GM23248 (cell line): ENCODE measurements at regions not wholly inside any gene's neighbourhood (a gene's known extent, or its start where the extent isn't known, plus 50 kb on each side); places are given as distances from the start of the nearest gene placed in this dataset.
"Not testable (repeated sequence)": the region's sequence is repeated elsewhere in the genome, so short reads cannot be mapped to it uniquely, and the experiment has no call there.

Experiments
- DNase-seq: peaks from one replicate; pipeline ENCODE4 v3.0.0-alpha.2; 2015
- H2AFZ ChIP-seq: fragments of 200-600 bp; sonication (generic); 2 replicates; pipeline ENCODE4 v1.6.1; 2016; ENCODE audit warnings: antibody characterized with exemption
- H3F3A ChIP-seq: fragments of 200-600 bp; sonication (generic); 2 replicates; pipeline ENCODE4 v1.6.1; 2016; ENCODE audit warnings: mild to moderate bottlenecking, antibody characterized with exemption, mixed run types; ENCODE audit not compliant: insufficient read depth
- H3K27ac ChIP-seq: fragments of 200-600 bp; sonication (generic); 2 replicates; pipeline ENCODE4 v1.5.1; 2016; ENCODE audit warnings: mild to moderate bottlenecking
- H3K27me3 ChIP-seq: fragments of 200-600 bp; sonication (generic); replicated peaks from 2 replicates; pipeline ENCODE4 v1.6.1; 2016; ENCODE audit warnings: mild to moderate bottlenecking; ENCODE audit not compliant: insufficient read depth
- H3K36me3 ChIP-seq: fragments of 200-600 bp; sonication (generic); 2 replicates; pipeline ENCODE4 v1.6.1; 2016; ENCODE audit warnings: low read depth, mild to moderate bottlenecking
- H3K4me1 ChIP-seq: fragments of 200-600 bp; sonication (generic); 2 replicates; pipeline ENCODE4 v1.6.1; 2016; ENCODE audit warnings: mild to moderate bottlenecking; ENCODE audit not compliant: insufficient read depth
- H3K4me2 ChIP-seq: fragments of 200-600 bp; sonication (generic); one replicate; pipeline ENCODE4 v1.6.1; 2016; ENCODE audit warnings: mild to moderate bottlenecking; ENCODE audit not compliant: unreplicated experiment
- H3K4me3 ChIP-seq: fragments of 200-600 bp; sonication (generic); 2 replicates; pipeline ENCODE4 v1.5.1; 2016; ENCODE audit warnings: mild to moderate bottlenecking
- H3K79me2 ChIP-seq: fragments of 200-600 bp; sonication (generic); 2 replicates; pipeline ENCODE4 v1.6.1; 2016; ENCODE audit warnings: mild to moderate bottlenecking; ENCODE audit not compliant: insufficient read depth
- H3K9ac ChIP-seq: fragments of 200-600 bp; sonication (generic); 2 replicates; pipeline ENCODE4 v1.6.1; 2016; ENCODE audit warnings: mild to moderate bottlenecking
- H3K9me2 ChIP-seq: fragments of 200-600 bp; sonication (generic); 2 replicates; pipeline ENCODE4 v1.6.1; 2016; ENCODE audit warnings: mixed run types, mild to moderate bottlenecking, moderate library complexity; ENCODE audit not compliant: insufficient read depth
- H3K9me3 ChIP-seq: fragments of 200-600 bp; sonication (generic); one replicate; pipeline ENCODE4 v1.6.1; 2017; ENCODE audit warnings: low read depth
- H4K20me1 ChIP-seq: fragments of 200-600 bp; sonication (generic); 2 replicates; pipeline ENCODE4 v1.6.0; 2016; ENCODE audit not compliant: insufficient read depth
- EZH2 ChIP-seq: fragments of 200-600 bp; sonication (generic); IDR thresholded peaks from 2 replicates; pipeline ENCODE4 v1.6.1; 2018; ENCODE audit warnings: antibody characterized with exemption, mild to moderate bottlenecking; ENCODE audit not compliant: insufficient read depth, poor library complexity, severe bottlenecking
- EZH2phosphoT487 ChIP-seq: fragments of 200-600 bp; sonication (generic); IDR thresholded peaks from 2 replicates; pipeline ENCODE4 v1.6.1; 2018; ENCODE audit warnings: antibody characterized with exemption, moderate library complexity, mild to moderate bottlenecking, low read depth; ENCODE audit not compliant: insufficient read depth
- WGBS, 2 experiments: methylation state at CpG; one replicate each; pipeline ENCODE4 v1.1.6; 2015 to 2017; ENCODE audit warnings: low lambda C conversion rate in 2 of 2, low coverage in 1 of 2; ENCODE audit errors: missing lambda C conversion rate in 2 of 2; 5-methylcytosine and 5-hydroxymethylcytosine counted together
- in situ Hi-C: fragments of 300-500 bp; cut with MboI; formaldehyde crosslinking; loops from 2 replicates; pipeline ENCODE4 v1.15.0; 2020

DNA sequence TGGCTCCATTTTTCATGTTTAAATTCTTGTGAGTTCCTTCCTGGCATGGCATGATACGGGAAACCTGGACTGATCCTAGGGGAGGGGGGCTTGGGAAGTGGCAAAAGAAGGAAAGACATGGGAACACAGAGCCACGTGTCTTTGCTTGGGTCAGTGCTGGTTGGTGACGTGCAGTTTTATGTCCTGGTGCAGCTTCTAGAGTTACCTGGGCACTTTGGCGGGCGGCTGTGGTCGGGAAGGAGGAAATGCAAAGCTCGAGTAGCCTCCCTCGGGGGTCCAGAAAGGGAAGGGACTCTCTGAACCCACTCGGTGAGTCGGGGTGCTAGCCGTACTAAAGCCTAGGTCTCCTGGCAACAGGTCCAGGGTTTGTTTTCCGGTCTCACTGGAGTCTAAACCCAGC is 94.6 kb downstream of the APOB start:
- no peaks in the 10 kb centered on the region for H3K9me2 ChIP-seq
- H3K9me3 ChIP-seq = no peaks in the 10 kb centered on the region
- 30 to 36% methylated on average over 12 of the region's 12 CpGs for WGBS, 2 experiments
- no peak overlapping the region for H3K4me3 ChIP-seq
- H3K4me1 ChIP-seq = no peaks in the 10 kb centered on the region
- no peaks in the 10 kb centered on the region for H3K79me2 ChIP-seq
- in situ Hi-C loops = loop anchor here (25.0 kb wide), 1 partner anchor 562 kb away; no protein-coding TSS in a partner anchor
- no peak overlapping the region for H3K9ac ChIP-seq
- H3K36me3 ChIP-seq = no peaks in the 10 kb centered on the region
- no peak for TF ChIP-seq EZH2
- H2AFZ ChIP-seq = no peak overlapping the region
- no peak for DNase-seq
- H3K27ac ChIP-seq = no peak overlapping the region
- H3K27me3 ChIP-seq = no peaks in the 10 kb centered on the region
- no peaks in the 10 kb centered on the region for H3F3A ChIP-seq
- no peak overlapping the region for H3K4me2 ChIP-seq
- H4K20me1 ChIP-seq = no peaks in the 10 kb centered on the region

DNA sequence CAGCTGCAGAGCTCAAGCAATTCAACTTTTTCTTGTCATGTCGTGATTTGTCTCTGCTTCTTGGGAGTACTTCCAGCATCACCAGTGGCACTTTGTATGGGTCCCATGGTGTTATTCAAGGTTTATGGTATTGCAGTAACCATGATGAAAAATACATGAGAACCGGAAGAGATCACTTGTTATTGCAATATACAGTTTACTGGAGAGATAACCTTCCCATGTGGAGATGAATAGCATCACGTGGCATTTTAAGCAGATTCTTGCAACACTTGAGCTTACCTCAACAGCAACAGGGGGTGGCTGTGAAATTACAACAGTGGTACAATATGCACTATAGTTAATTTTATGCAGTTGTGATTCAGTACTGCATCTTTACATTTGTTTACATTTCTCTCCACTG is 97.4 kb downstream of the APOB start:
- Histone ChIP-seq H3F3A (no peaks in the 10 kb centered on the region), H3K36me3 (no peaks in the 10 kb centered on the region), H3K9me2 (no peaks in the 10 kb centered on the region), H3K9ac (no peak overlapping the region), H2AFZ (no peak overlapping the region), H3K4me1 (no peaks in the 10 kb centered on the region), H3K27ac (no peak overlapping the region), H4K20me1 (no peaks in the 10 kb centered on the region), H3K4me3 (no peak overlapping the region), H3K4me2 (no peak overlapping the region), H3K27me3 (no peaks in the 10 kb centered on the region), H3K9me3 (no peaks in the 10 kb centered on the region), H3K79me2 (no peaks in the 10 kb centered on the region)
- TF ChIP-seq EZH2 = no peak
- TF ChIP-seq EZH2phosphoT487 = no peak
- 13 to 22% methylated on average over 3 of the region's 3 CpGs for WGBS, 2 experiments
- no peak for DNase-seq
- in situ Hi-C loops = loop anchor here (25.0 kb wide), 1 partner anchor 559 kb away; no protein-coding TSS in a partner anchor

DNA sequence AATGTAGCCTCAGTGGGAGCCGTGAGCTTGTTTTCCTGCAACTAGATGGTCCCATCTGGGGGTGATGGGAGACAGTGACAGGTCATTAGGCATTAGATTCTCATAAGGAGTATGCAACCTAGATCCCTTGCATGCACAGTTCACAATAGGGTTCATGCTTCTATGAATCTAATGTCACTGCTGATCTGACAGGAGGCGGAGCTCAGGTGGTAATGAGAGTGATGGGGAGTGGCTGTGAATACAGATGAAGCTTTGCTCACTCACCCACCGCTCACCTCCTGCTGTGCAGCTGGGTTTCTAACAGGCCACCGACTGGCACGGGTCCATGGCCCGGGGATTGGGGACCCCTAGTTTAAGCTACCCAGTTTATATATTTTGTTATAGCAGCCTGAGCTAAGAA is 100.2 kb downstream of the APOB start:
- not testable (repeated sequence) for H3K4me1 ChIP-seq, DNase-seq, H3K27me3 ChIP-seq, H3K9me3 ChIP-seq, H3K79me2 ChIP-seq, H4K20me1 ChIP-seq, H3K9ac ChIP-seq, H3K36me3 ChIP-seq, H3K27ac ChIP-seq, H2AFZ ChIP-seq, H3K4me3 ChIP-seq, H3K4me2 ChIP-seq, H3F3A ChIP-seq, H3K9me2 ChIP-seq
- WGBS, 2 experiments = 37 to 49% methylated on average over 6 of the region's 6 CpGs
- in situ Hi-C loops = loop anchor here (25.0 kb wide), 1 partner anchor 556 kb away; no protein-coding TSS in a partner anchor

DNA sequence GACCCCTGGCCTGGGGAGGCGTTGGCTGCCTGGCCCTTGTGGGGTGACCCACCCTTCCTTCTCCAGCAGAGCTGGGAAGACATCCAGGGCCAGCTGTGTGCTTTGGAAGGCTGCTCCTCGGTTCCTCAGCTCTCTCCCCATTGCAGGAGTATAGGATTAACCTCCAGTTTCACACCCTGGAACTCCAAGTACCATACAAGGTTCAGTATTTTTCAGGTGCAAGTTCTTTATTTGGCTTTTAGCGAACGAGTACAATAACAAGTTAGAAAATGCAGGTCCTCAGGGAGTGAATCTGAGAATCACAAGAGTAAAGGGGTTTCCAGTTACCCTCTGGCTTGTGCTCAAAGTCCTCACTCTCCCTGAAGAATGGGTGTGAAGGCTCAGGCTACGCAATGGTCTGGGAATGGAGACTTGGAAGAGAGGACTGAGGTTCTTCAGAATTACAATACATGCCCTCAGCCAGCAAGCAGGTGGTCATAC is 101.2 kb downstream of the APOB start:
- H3K79me2 ChIP-seq = no peaks in the 10 kb centered on the region
- WGBS, 2 experiments = 10 to 11% methylated on average over 5 of the region's 5 CpGs
- no peak for TF ChIP-seq EZH2phosphoT487
- TF ChIP-seq EZH2 = no peak
- H3K4me2 ChIP-seq = no peak overlapping the region
- no peaks in the 10 kb centered on the region for H3K36me3 ChIP-seq
- no peaks in the 10 kb centered on the region for H3K27me3 ChIP-seq
- DNase-seq = no peak
- H4K20me1 ChIP-seq = no peaks in the 10 kb centered on the region
- no peak overlapping the region for H3K4me3 ChIP-seq
- no peaks in the 10 kb centered on the region for H3F3A ChIP-seq
- in situ Hi-C loops = loop anchor here (25.0 kb wide), 1 partner anchor 555 kb away; no protein-coding TSS in a partner anchor
- H3K9me2 ChIP-seq = no peaks in the 10 kb centered on the region
- H3K9me3 ChIP-seq = no peaks in the 10 kb centered on the region
- no peak overlapping the region for H2AFZ ChIP-seq
- H3K27ac ChIP-seq = no peak overlapping the region
- H3K9ac ChIP-seq = no peak overlapping the region
- no peaks in the 10 kb centered on the region for H3K4me1 ChIP-seq

DNA sequence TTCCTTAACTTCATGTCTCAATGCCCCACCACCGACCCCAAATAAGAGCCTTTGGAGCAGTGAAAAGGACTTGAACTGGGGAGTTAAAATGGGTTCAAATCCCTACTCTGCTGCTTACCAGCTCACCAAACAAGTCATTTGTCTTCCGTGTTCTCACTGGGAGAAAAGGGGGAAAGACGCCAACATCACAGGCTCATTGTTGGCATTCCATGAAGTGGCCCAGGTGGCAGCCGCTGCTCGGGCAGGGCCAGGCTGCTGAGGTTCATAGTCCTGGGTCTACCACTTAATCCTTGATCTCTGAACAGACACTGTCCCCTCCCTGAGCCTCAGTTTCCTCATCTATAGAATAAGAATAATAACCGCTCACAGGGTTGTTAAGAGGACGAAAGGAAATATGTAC is 103.0 kb downstream of the APOB start:
- Histone ChIP-seq H3K9ac (no peak overlapping the region), H3K27me3 (no peaks in the 10 kb centered on the region), H3K9me2 (no peaks in the 10 kb centered on the region), H3K36me3 (no peaks in the 10 kb centered on the region), H3K27ac (no peak overlapping the region), H3K4me3 (no peak overlapping the region), H3K9me3 (no peaks in the 10 kb centered on the region), H2AFZ (no peak overlapping the region), H3F3A (no peaks in the 10 kb centered on the region), H3K79me2 (no peaks in the 10 kb centered on the region), H3K4me1 (no peaks in the 10 kb centered on the region), H3K4me2 (no peak overlapping the region), H4K20me1 (no peaks in the 10 kb centered on the region)
- no peak for TF ChIP-seq EZH2phosphoT487
- TF ChIP-seq EZH2 = no peak
- no peak for DNase-seq
- in situ Hi-C loops = loop anchor here (25.0 kb wide), 1 partner anchor 554 kb away; no protein-coding TSS in a partner anchor
- 55% methylated on average over 7 of the region's 7 CpGs for WGBS, 2 experiments
